ENCODE measurements at regions not wholly inside any gene's neighbourhood (a gene's known extent, or its start where the extent isn't known, plus 50 kb on each side); places are given as distances from the start of the nearest gene placed in this dataset.
A peak's percentile ranks its signal among the peaks of the same experiment; 100 is the strongest.

DNA sequence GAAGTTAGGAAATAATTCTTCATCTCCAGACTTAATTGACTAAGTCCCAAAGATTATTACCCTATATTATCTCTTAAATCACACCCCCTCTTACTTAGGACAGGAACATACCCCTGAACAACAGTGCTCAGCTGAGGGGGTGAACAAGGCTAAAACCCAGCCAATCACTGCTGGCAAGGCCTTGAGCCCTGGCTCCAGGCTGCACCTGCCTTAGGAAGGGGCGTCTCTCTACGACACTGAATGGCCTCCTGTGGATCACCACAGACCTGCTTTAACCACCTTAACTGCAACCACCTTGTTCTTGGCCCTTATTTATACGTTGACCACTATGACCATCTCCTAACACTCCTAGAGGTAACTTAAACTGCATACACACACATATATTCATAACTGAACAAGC, 267.4 kb upstream of the THBS1 start:
- Histone ChIP-seq H3K9me3 (replicated peaks in 1 of 2; ENCODE audit: control insufficient read depth in 1 of 2, insufficient read depth in 1 of 2, low read length in 2 of 2) (no peaks in the 10 kb centered on the region), H2AFZ (ENCODE audit: insufficient read depth, low read depth, low read length, poor library complexity, severe bottlenecking) (no peak overlapping the region), H3K9ac (ENCODE audit: insufficient read depth, low read length, poor library complexity, severe bottlenecking) (no peak overlapping the region), H4K20me1 (ENCODE audit: insufficient read depth, low read length) (no peaks in the 10 kb centered on the region), H3K4me2 (replicated peaks; ENCODE audit: extremely low read depth, low read length, poor library complexity, severe bottlenecking) (no peak overlapping the region), H3K27me3 (ENCODE audit: control insufficient read depth in 2 of 2, insufficient read depth in 2 of 2, low read length in 2 of 2) (no peaks in the 10 kb centered on the region), H3K27ac (ENCODE audit: low read depth in 1 of 2, low read length in 2 of 2) (peak overlapping the region in 1 of 2 donors; percentile 30), H3K4me1 (ENCODE audit: control insufficient read depth in 1 of 2, insufficient read depth in 2 of 2, low read length in 2 of 2) (peaks cover 6 to 20% of the 10 kb centered on the region in 2 donors), H3K36me3 (replicated peaks in 1 of 2; ENCODE audit: control insufficient read depth in 1 of 2, insufficient read depth in 2 of 2, low read length in 2 of 2) (no peaks in the 10 kb centered on the region), H3K4me3 (replicated peaks in 1 of 3; ENCODE audit: low read depth in 2 of 3, low read length in 3 of 3) (no peak overlapping the region), H3K79me2 (ENCODE audit: insufficient read depth, low read length) (no peaks in the 10 kb centered on the region)
- peaks cover 0 to 2% (median 2%) of the 10 kb centered on the region in 3 donors for H3K27me3 Mint-ChIP-seq (ENCODE audit: low read depth in 3 of 3)
- no peak for DNase-seq
- TF ChIP-seq, protein P1, sequence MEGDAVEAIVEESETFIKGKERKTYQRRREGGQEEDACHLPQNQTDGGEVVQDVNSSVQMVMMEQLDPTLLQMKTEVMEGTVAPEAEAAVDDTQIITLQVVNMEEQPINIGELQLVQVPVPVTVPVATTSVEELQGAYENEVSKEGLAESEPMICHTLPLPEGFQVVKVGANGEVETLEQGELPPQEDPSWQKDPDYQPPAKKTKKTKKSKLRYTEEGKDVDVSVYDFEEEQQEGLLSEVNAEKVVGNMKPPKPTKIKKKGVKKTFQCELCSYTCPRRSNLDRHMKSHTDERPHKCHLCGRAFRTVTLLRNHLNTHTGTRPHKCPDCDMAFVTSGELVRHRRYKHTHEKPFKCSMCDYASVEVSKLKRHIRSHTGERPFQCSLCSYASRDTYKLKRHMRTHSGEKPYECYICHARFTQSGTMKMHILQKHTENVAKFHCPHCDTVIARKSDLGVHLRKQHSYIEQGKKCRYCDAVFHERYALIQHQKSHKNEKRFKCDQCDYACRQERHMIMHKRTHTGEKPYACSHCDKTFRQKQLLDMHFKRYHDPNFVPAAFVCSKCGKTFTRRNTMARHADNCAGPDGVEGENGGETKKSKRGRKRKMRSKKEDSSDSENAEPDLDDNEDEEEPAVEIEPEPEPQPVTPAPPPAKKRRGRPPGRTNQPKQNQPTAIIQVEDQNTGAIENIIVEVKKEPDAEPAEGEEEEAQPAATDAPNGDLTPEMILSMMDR (IDR thresholded peaks at IDR 0.05) = no peak
- H3K4me1 Mint-ChIP-seq = peaks cover 26% of the 10 kb centered on the region
- H3K27ac Mint-ChIP-seq = peak overlapping the region in 4 of 7 donors; percentile 82 to 93 (median 89)
- H3K36me3 Mint-ChIP-seq = peaks cover 0 to 1% of the 10 kb centered on the region in 2 donors
- peaks cover 0 to 2% (median 0%) of the 10 kb centered on the region in 7 donors for H3K9me3 Mint-ChIP-seq
- 100% methylated on average over 3 of the region's 3 CpGs for WGBS (ENCODE audit: insufficient coverage)
- H3K4me3 Mint-ChIP-seq = no peak overlapping the region
- intact Hi-C loops (cut with micrococcal nuclease) = loop anchor here in 1 of 2 donors (5.0 kb wide), 1 partner anchor 269 kb away; the partner anchor contains the start of gene THBS1

DNA sequence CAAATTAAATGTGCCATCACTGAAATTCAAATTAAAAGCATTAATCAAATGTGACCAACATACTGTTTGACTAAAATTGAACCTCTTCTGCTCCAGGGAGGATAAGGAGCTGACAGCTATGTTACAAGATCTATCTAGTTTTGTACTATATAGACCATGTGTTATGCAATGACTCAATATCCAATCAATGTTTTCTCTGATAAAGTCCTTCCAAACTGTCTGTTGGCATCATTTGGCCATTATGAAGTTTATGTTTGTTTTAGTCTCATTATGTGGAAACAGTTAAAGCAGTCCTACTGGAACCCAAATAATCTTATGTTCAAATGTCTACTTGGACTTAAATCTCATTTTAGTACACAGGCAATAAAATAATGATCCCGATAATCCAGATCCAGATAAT, 267.0 kb upstream of the THBS1 start:
- Mint-ChIP-seq H3K36me3 (peaks cover 0 to 1% of the 10 kb centered on the region in 2 donors), H3K9me3 (peaks cover 0 to 2% (median 0%) of the 10 kb centered on the region in 7 donors), H3K4me1 (peaks cover 26% of the 10 kb centered on the region), H3K4me3 (no peak overlapping the region), H3K27ac (peak overlapping the region in 4 of 7 donors; percentile 82 to 93 (median 89)), H3K27me3 (ENCODE audit: low read depth in 3 of 3) (peaks cover 0 to 4% (median 2%) of the 10 kb centered on the region in 3 donors)
- Histone ChIP-seq H3K9ac (ENCODE audit: insufficient read depth, low read length, poor library complexity, severe bottlenecking) (no peak overlapping the region), H3K4me3 (replicated peaks in 1 of 3; ENCODE audit: low read depth in 2 of 3, low read length in 3 of 3) (no peak overlapping the region), H3K36me3 (replicated peaks in 1 of 2; ENCODE audit: control insufficient read depth in 1 of 2, insufficient read depth in 2 of 2, low read length in 2 of 2) (no peaks in the 10 kb centered on the region), H3K4me2 (replicated peaks; ENCODE audit: extremely low read depth, low read length, poor library complexity, severe bottlenecking) (no peak overlapping the region), H3K27ac (ENCODE audit: low read depth in 1 of 2, low read length in 2 of 2) (peak overlapping the region in 1 of 2 donors; percentile 30), H3K27me3 (ENCODE audit: control insufficient read depth in 2 of 2, insufficient read depth in 2 of 2, low read length in 2 of 2) (no peaks in the 10 kb centered on the region), H3K4me1 (ENCODE audit: control insufficient read depth in 1 of 2, insufficient read depth in 2 of 2, low read length in 2 of 2) (peaks cover 6 to 20% of the 10 kb centered on the region in 2 donors), H3K9me3 (replicated peaks in 1 of 2; ENCODE audit: control insufficient read depth in 1 of 2, insufficient read depth in 1 of 2, low read length in 2 of 2) (no peaks in the 10 kb centered on the region), H4K20me1 (ENCODE audit: insufficient read depth, low read length) (no peaks in the 10 kb centered on the region), H3K79me2 (ENCODE audit: insufficient read depth, low read length) (no peaks in the 10 kb centered on the region), H2AFZ (ENCODE audit: insufficient read depth, low read depth, low read length, poor library complexity, severe bottlenecking) (no peak overlapping the region)
- TF ChIP-seq, protein P1 (IDR thresholded peaks at IDR 0.05) = no peak
- intact Hi-C loops (cut with micrococcal nuclease) = loop anchor here in 1 of 2 donors (5.0 kb wide), 1 partner anchor 268 kb away; the partner anchor contains the start of gene THBS1
- DNase-seq = no peak
- no CpG with 5 or more reads among the region's 1 CpG for WGBS (ENCODE audit: insufficient coverage)
